Esophagus squamous epithelium (tissue), 4 donors: ENCODE measurements at regions not wholly inside any gene's neighbourhood (a gene's known extent, or its start where the extent isn't known, plus 50 kb on each side); places are given as distances from the start of the nearest gene placed in this dataset.

Source experiments
- CTCF ChIP-seq, 6 experiments: fragments of 450-650 bp in 4 of 6; fragments of 200-600 bp in 2 of 6; sonication (generic) in 2 of 6; IDR thresholded peaks; one replicate each; pipeline ENCODE4 v1.5.1; 2016 to 2019; ENCODE audit warnings: antibody characterized with exemption in 6 of 6, mild to moderate bottlenecking in 4 of 6, moderate library complexity in 4 of 6
- POLR2A ChIP-seq, 4 donors: fragments of 450-650 bp; IDR thresholded peaks; one replicate each; pipeline ENCODE4 v1.6.1; 2017; ENCODE audit warnings: antibody characterized with exemption in 4 of 4, mild to moderate bottlenecking in 4 of 4, moderate library complexity in 3 of 4

- TF ChIP-seq CTCF (IDR thresholded peaks at IDR 0.05) (no peak), POLR2A (IDR thresholded peaks at IDR 0.05) (no peak)
Measured at GRCh38 chr7:124497176-124497575, 268.4 kb downstream of the GPR37 start.
